ENCODE measurements at regions not wholly inside any gene's neighbourhood (a gene's known extent, or its start where the extent isn't known, plus 50 kb on each side); places are given as distances from the start of the nearest gene placed in this dataset.

- DNase-seq (ENCODE audit: low read depth in 4 of 4, low spot score in 3 of 4) = no peak
Observed at GRCh38 chr15:69623392-69624154, 171.0 kb downstream of the RPLP1 start.

GRCh38 chr15:69624155-69624520 is 171.5 kb downstream of the RPLP1 start:
- no peak for DNase-seq (ENCODE audit: low read depth in 4 of 4, low spot score in 3 of 4)

- no peak for DNase-seq (ENCODE audit: low read depth in 4 of 4, low spot score in 3 of 4)
Observed at GRCh38 chr15:69624816-69625215, 172.2 kb downstream of the RPLP1 start.

- DNase-seq (ENCODE audit: low read depth in 4 of 4, low spot score in 3 of 4) = no peak
Observed at GRCh38 chr15:69625328-69625727, 172.7 kb downstream of the RPLP1 start.

GRCh38 chr15:69626095-69627066 is 173.8 kb downstream of the RPLP1 start:
- no peak for DNase-seq (ENCODE audit: low read depth in 4 of 4, low spot score in 3 of 4)

DNA sequence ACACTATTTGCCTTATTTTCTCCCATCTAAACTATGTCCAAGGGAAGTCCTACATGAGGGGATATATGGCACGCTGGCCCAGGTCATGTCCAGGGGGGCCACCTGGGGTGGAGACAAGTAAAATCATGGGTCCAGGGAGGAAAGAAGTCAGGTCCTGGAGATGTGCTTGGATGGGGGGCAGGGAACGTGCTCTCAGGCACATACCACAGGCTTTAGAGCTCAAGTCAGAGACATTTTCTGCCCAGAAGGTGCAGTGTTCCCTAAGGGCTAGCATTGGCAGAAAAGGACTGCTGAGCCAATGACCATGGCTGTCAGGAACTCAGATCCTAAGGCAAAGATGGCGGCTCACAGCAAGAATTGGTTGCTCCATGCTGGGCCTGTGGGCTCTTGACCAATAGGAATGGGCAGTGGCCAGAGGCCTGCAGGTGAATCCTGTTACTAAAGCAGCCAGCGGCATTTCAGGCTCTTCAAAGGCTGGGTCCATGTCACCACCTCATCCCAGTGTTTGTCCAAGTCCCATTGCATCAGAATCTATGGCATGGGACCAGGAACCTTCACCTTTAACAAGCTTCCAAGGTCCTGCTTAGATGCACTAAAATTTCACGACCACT is 175.0 kb downstream of the RPLP1 start:
- no peak for DNase-seq (ENCODE audit: low read depth in 4 of 4, low spot score in 3 of 4)

- no peak for DNase-seq (ENCODE audit: low read depth in 4 of 4, low spot score in 3 of 4)
Observed at GRCh38 chr15:69628256-69629093, 175.9 kb downstream of the RPLP1 start.

DNA sequence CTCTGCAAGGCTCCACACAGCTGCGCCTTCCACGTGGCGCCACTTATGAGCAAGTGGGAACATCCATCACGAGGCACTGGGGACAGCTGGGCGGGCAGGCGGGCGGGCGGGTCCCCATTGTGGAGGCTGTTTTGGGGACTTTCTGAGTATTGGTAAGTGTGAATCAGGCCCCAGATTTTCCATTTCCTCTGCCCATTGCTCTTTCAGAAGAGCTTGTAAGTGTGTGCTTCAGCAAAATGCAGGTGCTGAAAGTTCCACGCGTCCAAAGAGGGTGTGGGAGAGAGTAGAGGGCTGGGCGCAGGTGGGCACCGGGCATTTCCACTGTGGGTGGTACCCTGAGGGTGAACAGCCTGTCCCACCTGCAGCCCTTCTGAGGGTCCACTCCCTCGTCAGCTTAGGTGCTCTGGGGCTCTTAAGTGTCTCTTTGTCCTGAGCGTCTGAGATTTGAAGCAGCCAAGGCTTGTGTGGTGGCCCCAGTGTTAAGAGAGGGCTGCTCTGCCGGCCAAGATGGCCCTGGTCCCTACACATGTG is 177.1 kb downstream of the RPLP1 start:
- no peak for DNase-seq (ENCODE audit: low read depth in 4 of 4, low spot score in 3 of 4)

DNA sequence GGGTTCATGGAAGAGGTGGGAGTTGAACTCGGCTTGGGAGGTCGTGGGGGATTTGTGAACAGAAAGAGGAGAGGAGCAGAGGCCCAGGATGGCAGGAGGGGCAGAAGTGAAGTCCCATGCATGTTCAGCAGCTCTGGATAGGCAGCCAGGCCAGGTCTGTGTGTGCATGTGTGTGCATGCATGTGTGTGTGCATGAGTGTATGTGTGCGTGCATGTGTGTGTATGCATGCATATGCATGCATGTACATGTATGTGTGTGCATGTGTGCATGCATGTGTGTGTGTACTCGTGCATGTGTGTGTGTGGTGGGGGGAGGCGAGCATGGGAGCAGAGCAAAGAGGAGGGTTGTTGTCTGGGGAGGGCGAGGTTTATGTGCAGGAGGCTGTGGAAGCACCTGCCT is 178.4 kb downstream of the RPLP1 start:
- no peak for DNase-seq (ENCODE audit: low read depth in 4 of 4, low spot score in 3 of 4)

- no peak for DNase-seq (ENCODE audit: low read depth in 4 of 4, low spot score in 3 of 4)
Observed at GRCh38 chr15:69631978-69632377, 179.4 kb downstream of the RPLP1 start.

DNA sequence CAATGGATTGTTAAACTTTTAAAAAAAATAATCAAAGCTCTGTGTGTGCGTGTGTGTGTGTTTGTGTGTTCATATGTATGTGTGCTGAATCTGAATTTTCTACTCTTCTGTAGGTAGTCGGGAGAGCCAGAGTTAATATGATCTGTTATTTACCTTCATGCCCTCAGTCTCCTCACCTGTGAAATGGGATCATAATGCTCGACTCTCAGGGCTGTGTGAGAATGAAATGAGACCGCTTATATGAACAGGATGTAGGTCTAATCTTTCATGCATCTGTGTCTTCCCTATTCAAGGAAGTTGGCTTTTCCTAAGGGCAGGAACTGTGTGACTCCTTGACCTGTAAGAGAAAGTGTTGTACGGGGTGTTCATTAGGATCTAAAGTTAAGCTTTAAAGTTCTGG is 182.2 kb downstream of the RPLP1 start:
- DNase-seq (ENCODE audit: low read depth in 4 of 4, low spot score in 3 of 4) = no peak

DNA sequence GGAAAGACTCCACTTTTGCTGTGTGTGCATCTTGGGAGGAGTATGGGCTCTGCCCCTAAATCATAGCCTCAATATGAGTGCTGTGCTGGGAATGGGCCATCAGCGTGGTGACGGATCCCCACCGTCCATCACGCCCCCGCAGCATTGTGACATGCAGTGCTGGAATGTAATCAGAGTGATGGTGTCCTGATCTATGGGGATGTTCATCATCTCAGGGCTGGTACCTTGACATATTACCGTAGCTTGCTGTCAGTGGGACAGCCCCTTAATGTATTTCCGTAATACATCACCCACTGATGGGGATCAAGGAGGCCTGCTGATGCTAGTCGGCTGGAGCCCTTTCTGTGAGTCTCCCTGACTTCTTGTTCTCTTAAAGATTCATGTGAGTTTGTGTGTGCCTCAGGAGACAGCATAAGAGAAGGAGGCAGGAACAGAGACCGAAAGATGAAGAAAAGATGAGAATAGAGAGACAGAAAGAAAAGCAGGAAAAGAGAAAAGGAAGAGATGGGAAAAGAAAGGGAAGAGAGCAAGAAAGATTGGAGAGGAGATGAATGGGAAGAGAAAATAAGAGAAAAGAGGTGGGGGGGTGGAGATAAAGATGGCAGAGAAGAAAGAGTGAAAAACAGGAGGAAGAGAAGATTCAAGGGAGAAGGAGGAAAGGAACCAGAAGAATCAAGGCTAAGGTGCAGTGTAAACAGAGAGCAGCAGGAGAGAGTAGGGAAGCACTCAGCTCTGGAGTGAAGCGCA is 183.7 kb downstream of the RPLP1 start:
- no peak for DNase-seq (ENCODE audit: low read depth in 4 of 4, low spot score in 3 of 4)

- no peak for DNase-seq (ENCODE audit: low read depth in 4 of 4, low spot score in 3 of 4)
Observed at GRCh38 chr15:69637818-69638217, 185.2 kb downstream of the RPLP1 start.

DNA sequence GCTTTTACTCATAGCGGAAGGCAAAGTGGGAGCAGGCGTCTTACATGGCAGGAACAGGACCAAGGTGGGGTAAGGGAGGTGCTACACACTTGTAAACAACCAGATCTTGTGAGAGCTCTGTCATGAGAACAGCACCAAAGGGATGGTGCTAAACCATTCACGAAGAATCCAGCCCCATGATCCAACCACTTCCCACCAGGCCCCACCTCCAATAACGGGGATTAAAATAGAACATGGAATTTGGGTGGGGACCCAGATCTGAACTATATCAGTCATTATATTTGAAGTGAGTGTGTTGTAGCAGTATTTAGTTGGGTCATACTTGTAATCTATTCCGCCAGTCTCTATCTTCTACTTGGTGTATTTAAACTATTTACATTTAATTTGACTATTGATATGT is 190.9 kb downstream of the RPLP1 start:
- DNase-seq (ENCODE audit: low read depth in 4 of 4, low spot score in 3 of 4) = no peak

- no peak for DNase-seq (ENCODE audit: low read depth in 4 of 4, low spot score in 3 of 4)
Observed at GRCh38 chr15:69643971-69644370, 191.4 kb downstream of the RPLP1 start.

- no peak for DNase-seq (ENCODE audit: low read depth in 4 of 4, low spot score in 3 of 4)
Observed at GRCh38 chr15:69644876-69645275, 192.3 kb downstream of the RPLP1 start.

DNA sequence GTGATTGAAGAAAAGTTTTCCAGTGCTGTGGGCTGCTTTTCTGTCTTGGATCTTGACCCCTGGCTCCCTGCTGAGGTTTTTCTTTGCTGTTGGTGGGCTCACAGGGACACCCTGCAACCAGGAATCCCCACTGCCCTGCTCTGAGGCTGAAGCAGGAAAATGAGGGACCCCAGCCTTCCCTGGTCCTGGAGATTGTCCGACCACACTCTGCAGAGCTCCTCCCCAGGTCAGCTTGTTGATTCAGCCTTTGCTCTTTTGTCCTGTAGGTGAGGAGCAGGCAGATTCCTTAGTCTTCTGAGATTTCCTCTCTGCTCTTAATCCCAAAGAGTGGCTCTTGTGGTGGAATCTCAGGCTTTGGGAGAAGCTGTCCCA is 194.5 kb downstream of the RPLP1 start:
- DNase-seq (ENCODE audit: low read depth in 4 of 4, low spot score in 3 of 4) = no peak

DNA sequence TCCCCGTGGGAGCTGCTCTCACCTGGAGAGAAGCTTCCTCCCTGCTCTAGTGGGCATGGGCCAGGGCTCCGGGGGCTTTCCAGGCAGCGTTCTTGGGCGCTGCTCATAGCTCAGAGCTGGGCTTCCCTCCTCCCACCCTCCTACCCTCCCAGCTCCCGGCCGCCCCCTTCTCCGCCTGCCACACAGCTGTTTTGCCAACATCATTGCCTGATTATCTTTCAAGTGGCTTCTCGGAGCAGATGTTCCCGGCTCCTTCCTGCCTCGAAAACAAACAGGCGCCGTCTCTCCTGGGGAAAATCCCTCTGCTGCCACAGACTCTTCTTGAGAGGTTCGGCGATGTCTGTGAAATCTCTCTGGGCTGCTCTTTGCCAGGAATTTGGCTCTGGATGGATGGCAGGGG is 195.6 kb downstream of the RPLP1 start:
- DNase-seq (ENCODE audit: low read depth in 4 of 4, low spot score in 3 of 4) = no peak

Measured in left renal pelvis (tissue), 4 donors.